PFSK-1 (cell line): ENCODE measurements at regions not wholly inside any gene's neighbourhood (a gene's known extent, or its start where the extent isn't known, plus 50 kb on each side); places are given as distances from the start of the nearest gene placed in this dataset.

Experiments used
- POLR2AphosphoS5 ChIP-seq: IDR thresholded peaks from 2 replicates; pipeline ENCODE4 v1.6.1; 2012; ENCODE audit warnings: low read depth, mild to moderate bottlenecking, control low read depth, low read length, moderate library complexity
- SIN3A ChIP-seq: IDR thresholded peaks from 2 replicates; pipeline ENCODE4 v1.6.1; 2012; ENCODE audit warnings: mild to moderate bottlenecking, low read length, moderate library complexity, borderline replicate concordance; ENCODE audit not compliant: insufficient read depth
- TF ChIP-seq, protein P1 (sequence below), 2 experiments: IDR thresholded peaks; 2 replicates each; pipeline versions ENCODE4 v1.6.1 to v1.8.0; 2011 to 2012; ENCODE audit warnings: low read depth in 2 of 2, low read length in 2 of 2, control low read depth in 1 of 2, inconsistent platforms in 1 of 2, mild to moderate bottlenecking in 1 of 2, moderate library complexity in 1 of 2; ENCODE audit not compliant: insufficient read depth in 1 of 2

DNA sequence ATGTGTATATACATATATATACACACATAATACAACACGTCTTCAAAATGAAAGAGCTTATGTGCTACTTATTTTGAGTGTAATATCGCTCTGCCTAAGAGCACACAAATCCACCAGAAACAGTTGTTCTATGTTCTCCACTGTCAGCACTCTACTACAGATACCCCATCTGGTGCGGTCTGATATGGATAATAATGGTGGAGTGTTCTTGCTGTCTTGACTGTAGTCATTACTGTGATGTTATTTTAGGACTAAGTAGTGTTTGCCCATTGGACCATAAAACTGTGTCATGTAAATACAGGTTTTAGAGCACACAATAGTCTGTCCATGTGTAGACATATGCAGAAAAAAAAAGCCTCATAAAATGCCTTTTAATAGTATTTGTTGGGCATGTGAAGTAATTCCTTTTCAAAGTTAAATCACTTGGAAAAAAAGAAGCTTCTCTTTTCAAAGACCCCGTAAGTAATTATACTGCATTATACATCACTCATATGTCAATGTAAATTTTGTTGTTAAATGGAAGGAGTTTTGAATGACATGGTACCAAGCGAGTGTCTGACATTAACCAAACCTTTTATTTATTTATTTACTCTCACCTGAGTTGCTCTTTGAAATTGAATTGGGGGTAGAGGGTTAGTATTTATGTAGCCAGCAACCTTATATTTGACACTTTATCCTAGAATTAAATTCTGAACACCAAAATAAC lies 1249.2 kb upstream of the ZEB2 start:
- TF ChIP-seq SIN3A: no peak
- TF ChIP-seq, protein P1, sequence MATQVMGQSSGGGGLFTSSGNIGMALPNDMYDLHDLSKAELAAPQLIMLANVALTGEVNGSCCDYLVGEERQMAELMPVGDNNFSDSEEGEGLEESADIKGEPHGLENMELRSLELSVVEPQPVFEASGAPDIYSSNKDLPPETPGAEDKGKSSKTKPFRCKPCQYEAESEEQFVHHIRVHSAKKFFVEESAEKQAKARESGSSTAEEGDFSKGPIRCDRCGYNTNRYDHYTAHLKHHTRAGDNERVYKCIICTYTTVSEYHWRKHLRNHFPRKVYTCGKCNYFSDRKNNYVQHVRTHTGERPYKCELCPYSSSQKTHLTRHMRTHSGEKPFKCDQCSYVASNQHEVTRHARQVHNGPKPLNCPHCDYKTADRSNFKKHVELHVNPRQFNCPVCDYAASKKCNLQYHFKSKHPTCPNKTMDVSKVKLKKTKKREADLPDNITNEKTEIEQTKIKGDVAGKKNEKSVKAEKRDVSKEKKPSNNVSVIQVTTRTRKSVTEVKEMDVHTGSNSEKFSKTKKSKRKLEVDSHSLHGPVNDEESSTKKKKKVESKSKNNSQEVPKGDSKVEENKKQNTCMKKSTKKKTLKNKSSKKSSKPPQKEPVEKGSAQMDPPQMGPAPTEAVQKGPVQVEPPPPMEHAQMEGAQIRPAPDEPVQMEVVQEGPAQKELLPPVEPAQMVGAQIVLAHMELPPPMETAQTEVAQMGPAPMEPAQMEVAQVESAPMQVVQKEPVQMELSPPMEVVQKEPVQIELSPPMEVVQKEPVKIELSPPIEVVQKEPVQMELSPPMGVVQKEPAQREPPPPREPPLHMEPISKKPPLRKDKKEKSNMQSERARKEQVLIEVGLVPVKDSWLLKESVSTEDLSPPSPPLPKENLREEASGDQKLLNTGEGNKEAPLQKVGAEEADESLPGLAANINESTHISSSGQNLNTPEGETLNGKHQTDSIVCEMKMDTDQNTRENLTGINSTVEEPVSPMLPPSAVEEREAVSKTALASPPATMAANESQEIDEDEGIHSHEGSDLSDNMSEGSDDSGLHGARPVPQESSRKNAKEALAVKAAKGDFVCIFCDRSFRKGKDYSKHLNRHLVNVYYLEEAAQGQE (IDR thresholded peaks at IDR 0.05; ENCODE audit: insufficient read depth in 1 of 2, low read depth in 2 of 2, low read length in 2 of 2): no peak
- no peak for TF ChIP-seq POLR2AphosphoS5
